Lung (tissue), 11 donors: ENCODE measurements at regions not wholly inside any gene's neighbourhood (a gene's known extent, or its start where the extent isn't known, plus 50 kb on each side); places are given as distances from the start of the nearest gene placed in this dataset.

Source experiments
- ATAC-seq: fragments of 200-7000 bp; cut with Tn5 transposase; one replicate; pipeline ENCODE4 v1.9.1; 2020; ENCODE audit warnings: moderate number of reproducible peaks; ENCODE audit not compliant: insufficient read depth, low FRiP score
- DNase-seq, 3 donors: peaks; one replicate each; pipeline ENCODE4 v3.0.0-alpha.2; 2013 to 2017
- H3K27ac ChIP-seq, 2 donors: one replicate each; pipeline ENCODE4 v1.5.1; 2013; ENCODE audit warnings: mild to moderate bottlenecking in 2 of 2, moderate library complexity in 2 of 2, control low read depth in 1 of 2, inconsistent platforms in 1 of 2, low read depth in 1 of 2, low read length in 1 of 2
- H3K27me3 ChIP-seq, 3 donors: one replicate each; pipeline ENCODE4 v1.5.1; 2013; ENCODE audit warnings: low read length in 2 of 3; ENCODE audit not compliant: control insufficient read depth in 3 of 3, insufficient read depth in 3 of 3
- H3K36me3 ChIP-seq, 4 donors: one replicate each; pipeline ENCODE4 v1.5.1; 2013; ENCODE audit warnings: low read length in 4 of 4, mild to moderate bottlenecking in 1 of 4, moderate library complexity in 1 of 4; ENCODE audit not compliant: control insufficient read depth in 4 of 4, insufficient read depth in 4 of 4
- H3K4me1 ChIP-seq, 5 donors: one replicate each; pipeline ENCODE4 v1.5.1; 2013; ENCODE audit warnings: low read length in 5 of 5, mild to moderate bottlenecking in 2 of 5, moderate library complexity in 1 of 5; ENCODE audit not compliant: control insufficient read depth in 5 of 5, insufficient read depth in 5 of 5
- H3K4me3 ChIP-seq: one replicate; pipeline ENCODE4 v1.5.1; 2013; ENCODE audit warnings: mild to moderate bottlenecking, control low read depth, moderate library complexity
- H3K9ac ChIP-seq, 2 donors: one replicate each; pipeline ENCODE4 v1.5.1; 2013; ENCODE audit warnings: low read length in 2 of 2, control low read depth in 1 of 2; ENCODE audit not compliant: insufficient read depth in 1 of 2
- H3K9me3 ChIP-seq, 4 donors: one replicate each; pipeline ENCODE4 v1.5.1; 2013; ENCODE audit warnings: low read length in 3 of 4, mild to moderate bottlenecking in 1 of 4, moderate library complexity in 1 of 4; ENCODE audit not compliant: control insufficient read depth in 4 of 4, insufficient read depth in 3 of 4
- WGBS, 2 donors: extraction: QIAGEN DNeasy Blood & Tissue Kit; methylation state at CpG; one replicate each; pipeline ENCODE4 v1.1.7; 2013; 5-methylcytosine and 5-hydroxymethylcytosine counted together
- TF ChIP-seq, protein P1 (sequence below): IDR thresholded peaks from 2 replicates; pipeline ENCODE4 v1.5.1; 2012; ENCODE audit warnings: mild to moderate bottlenecking; ENCODE audit errors: control extremely low read depth, extremely low read depth
- donor health status: control.
- donor health status: control.
- donor health status: Bipolar disorder and iron deficiency.
- donor health status: healthy.
- donor health status: DM: yes; HTN: yes; CAD: no.

- Histone ChIP-seq H3K4me1 (peaks cover 0 to 9% (median 0%) of the 10 kb centered on the region in 5 donors), H3K9ac (no peak overlapping the region), H3K9me3 (peaks cover 0 to 2% (median 0%) of the 10 kb centered on the region in 4 donors), H3K27ac (no peak overlapping the region), H3K4me3 (no peak overlapping the region), H3K27me3 (peaks cover 0 to 11% (median 0%) of the 10 kb centered on the region in 3 donors), H3K36me3 (no peaks in the 10 kb centered on the region)
- WGBS, 2 donors: 65 to 90% methylated on average over 7 to 8 of the region's 8 CpGs
- ATAC-seq (no peak), DNase-seq (no peak)
- TF ChIP-seq, protein P1, sequence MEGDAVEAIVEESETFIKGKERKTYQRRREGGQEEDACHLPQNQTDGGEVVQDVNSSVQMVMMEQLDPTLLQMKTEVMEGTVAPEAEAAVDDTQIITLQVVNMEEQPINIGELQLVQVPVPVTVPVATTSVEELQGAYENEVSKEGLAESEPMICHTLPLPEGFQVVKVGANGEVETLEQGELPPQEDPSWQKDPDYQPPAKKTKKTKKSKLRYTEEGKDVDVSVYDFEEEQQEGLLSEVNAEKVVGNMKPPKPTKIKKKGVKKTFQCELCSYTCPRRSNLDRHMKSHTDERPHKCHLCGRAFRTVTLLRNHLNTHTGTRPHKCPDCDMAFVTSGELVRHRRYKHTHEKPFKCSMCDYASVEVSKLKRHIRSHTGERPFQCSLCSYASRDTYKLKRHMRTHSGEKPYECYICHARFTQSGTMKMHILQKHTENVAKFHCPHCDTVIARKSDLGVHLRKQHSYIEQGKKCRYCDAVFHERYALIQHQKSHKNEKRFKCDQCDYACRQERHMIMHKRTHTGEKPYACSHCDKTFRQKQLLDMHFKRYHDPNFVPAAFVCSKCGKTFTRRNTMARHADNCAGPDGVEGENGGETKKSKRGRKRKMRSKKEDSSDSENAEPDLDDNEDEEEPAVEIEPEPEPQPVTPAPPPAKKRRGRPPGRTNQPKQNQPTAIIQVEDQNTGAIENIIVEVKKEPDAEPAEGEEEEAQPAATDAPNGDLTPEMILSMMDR: no peak
These were observed 330.9 kb downstream of the BCOR start for GRCh38 chrX:39766855-39767254.

GRCh38 chrX:39767446-39767845, 330.3 kb downstream of the BCOR start:
- H3K4me1 ChIP-seq: peaks cover 0 to 15% (median 0%) of the 10 kb centered on the region in 5 donors
- WGBS, 2 donors: 58 to 66% methylated on average over 9 of the region's 9 CpGs
- TF ChIP-seq, protein P1: no peak
- no peak overlapping the region for H3K9ac ChIP-seq
- DNase-seq (peak in 1 of 3 donors; percentile 39), ATAC-seq (no peak)
- no peaks in the 10 kb centered on the region for H3K36me3 ChIP-seq
- H3K27me3 ChIP-seq: peaks cover 0 to 11% (median 4%) of the 10 kb centered on the region in 3 donors
- no peak overlapping the region for H3K27ac ChIP-seq
- H3K4me3 ChIP-seq: no peak overlapping the region
- peaks cover 0 to 2% (median 0%) of the 10 kb centered on the region in 4 donors for H3K9me3 ChIP-seq

DNA sequence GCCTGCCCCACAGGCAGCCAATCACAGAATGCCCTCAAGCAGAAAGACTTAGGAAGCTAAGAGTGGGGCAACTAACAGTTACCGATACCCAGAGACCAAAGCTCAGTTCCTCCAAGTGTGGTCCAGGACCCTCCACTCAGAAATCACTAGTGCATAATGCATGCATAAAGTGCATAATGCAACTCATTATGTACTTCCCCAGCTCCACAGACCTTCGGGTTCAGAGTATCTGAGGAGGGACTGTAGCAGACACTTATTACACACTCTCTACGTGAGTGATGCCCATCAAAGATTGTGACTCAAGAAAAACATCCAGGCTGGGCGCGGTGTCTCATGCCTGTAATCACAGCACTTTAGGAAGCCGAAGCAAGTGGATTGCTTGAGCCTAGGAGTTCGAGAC, 328.0 kb downstream of the BCOR start:
- peaks cover 0 to 11% (median 8%) of the 10 kb centered on the region in 3 donors for H3K27me3 ChIP-seq
- no peaks in the 10 kb centered on the region for H3K36me3 ChIP-seq
- no peak for DNase-seq
- H3K27ac ChIP-seq: no peak overlapping the region
- peaks cover 0 to 4% (median 0%) of the 10 kb centered on the region in 4 donors for H3K9me3 ChIP-seq
- peaks cover 0 to 19% (median 0%) of the 10 kb centered on the region in 5 donors for H3K4me1 ChIP-seq
- H3K4me3 ChIP-seq: no peak overlapping the region
- H3K9ac ChIP-seq: no peak overlapping the region
- 89% methylated on average over 7 of the region's 7 CpGs for WGBS, 2 donors
- no peak for ATAC-seq
- TF ChIP-seq, protein P1: no peak

DNA sequence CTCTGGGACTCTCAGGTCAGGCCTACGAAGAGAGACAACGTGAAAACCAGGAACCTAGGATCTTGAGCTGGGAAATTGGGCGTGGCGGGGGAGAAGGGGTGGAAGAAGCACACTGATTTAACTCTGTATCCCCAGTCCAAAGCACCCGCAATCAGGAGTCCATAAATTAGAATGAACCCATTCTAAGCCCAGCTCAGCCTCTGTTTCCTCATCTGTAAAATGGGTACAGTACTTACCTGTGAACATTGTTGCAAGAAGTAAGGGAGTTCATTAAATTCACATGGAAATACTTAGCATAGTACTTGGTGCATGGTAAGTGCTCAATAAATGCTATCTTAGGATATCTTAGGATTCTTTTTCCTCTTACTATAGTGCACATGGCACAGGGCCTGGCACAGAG, 326.7 kb downstream of the BCOR start:
- 86 to 94% methylated on average over 5 of the region's 5 CpGs for WGBS, 2 donors
- TF ChIP-seq, protein P1: no peak
- ATAC-seq: no peak

More for the DNA sequence above, 326.7 kb downstream of the BCOR start:
- Histone ChIP-seq H3K36me3 (no peaks in the 10 kb centered on the region), H3K9me3 (peaks cover 0 to 4% (median 0%) of the 10 kb centered on the region in 4 donors), H3K4me1 (peaks cover 0 to 19% (median 0%) of the 10 kb centered on the region in 5 donors), H3K9ac (no peak overlapping the region), H3K27ac (no peak overlapping the region), H3K27me3 (peaks cover 0 to 8% (median 8%) of the 10 kb centered on the region in 3 donors), H3K4me3 (no peak overlapping the region)
- no peak for DNase-seq
